M059J (cell line): ENCODE measurements at regions not wholly inside any gene's neighbourhood (a gene's known extent, or its start where the extent isn't known, plus 50 kb on each side); places are given as distances from the start of the nearest gene placed in this dataset.
A peak's percentile ranks its signal among the peaks of the same experiment; 100 is the strongest.
"Not testable (repeated sequence)": the region's sequence is repeated elsewhere in the genome, so short reads cannot be mapped to it uniquely, and the experiment has no call there.

Experiments used
- DNase-seq: peaks from one replicate; pipeline ENCODE4 v3.0.0-alpha.2; 2012; ENCODE audit warnings: low read depth

DNA sequence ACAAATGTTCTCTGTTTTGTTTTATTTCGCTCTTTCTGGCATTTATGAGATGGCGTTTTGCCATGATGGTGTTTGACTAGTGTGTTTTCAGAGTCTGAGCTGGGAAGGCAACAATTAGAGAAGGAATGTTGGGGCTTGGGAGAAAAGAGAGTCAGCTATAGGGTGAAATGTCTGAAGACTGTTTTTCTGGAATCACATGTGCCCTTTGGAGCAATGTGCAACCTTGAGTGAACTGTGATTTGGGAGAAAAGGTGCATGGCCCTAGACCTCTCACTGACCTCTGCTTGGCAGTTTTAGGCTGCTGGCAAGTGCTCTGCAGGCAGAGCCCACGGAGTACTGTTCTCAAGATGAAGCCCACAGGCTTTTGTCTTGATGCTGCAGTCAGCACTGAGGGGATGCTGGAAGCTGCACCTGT, 379.9 kb upstream of the PDE3A start:
- peak; percentile 45 for DNase-seq

DNA sequence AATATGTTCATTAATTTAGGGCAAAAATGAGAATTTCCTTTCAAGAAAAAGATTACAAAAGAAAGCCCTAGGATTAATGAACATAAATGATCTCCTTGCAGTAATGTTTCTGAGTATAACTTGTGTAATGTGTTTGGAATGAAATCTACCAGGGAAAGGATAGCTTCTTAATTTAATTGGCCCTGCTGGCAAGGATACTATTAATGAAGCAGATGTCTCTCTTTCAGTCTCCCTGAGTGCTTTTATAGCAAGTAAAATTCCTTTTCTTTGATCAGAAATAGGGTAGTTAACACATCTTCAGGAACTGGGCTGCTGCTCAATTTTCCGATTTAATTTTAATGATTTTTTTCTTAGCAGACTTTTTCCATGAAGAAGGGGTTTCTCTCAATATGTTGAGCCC, 379.4 kb upstream of the PDE3A start:
- DNase-seq, result no peak

DNA sequence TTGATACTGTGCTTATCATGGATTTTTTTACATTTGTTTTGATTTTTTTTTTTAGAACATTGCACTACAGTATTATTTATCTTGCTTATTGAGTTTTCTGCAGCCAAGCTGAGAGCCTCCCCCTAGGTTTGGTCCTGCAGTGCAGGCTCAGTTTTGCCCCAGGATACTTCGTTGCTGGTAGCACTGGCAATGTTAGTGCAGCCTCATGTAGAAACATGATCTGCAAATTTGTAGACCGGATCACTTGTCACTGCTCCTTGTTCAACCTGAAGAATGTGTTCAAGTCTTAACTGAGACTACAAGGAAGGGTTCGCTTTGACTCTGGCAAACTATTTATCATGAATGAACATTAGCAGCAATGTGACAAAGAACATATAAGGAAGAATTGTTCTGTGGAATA, 377.2 kb upstream of the PDE3A start:
- DNase-seq, result no peak

DNA sequence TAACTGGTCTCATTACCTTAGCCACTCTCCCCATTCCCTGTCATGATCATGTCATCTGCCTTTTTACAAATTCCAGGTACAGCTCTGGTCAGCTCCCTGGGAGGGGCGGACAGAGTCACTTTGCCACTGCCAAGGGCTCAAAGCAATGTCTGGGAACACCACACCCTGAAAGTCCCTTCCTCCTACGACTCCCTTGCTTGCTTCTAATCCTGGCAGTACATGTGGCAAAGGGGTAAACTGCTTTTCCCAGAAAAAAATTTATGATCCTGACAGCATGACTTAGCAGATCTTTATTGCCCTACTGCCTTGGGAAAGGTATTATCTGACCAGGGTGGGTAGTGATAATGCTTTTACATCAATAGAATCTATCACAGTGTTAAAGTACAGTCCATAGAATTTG, 376.0 kb upstream of the PDE3A start:
- no peak for DNase-seq

DNA sequence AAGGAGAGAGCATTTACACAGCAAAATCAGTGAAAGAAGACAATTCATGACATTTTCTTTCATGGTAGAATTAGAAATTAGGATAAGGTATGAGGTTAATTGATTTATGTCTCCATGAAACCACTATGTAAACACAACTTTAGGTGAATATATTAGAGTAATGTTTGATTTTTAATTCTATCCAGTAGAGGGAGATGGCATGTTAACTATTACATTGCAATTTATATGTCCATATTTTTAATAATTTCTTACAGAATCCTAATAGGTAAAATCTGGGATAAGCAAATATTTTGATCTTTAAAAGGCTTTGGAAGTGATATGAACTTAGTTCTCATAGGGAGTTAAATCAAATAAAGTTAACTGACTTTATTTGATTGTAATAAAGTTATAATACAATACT, 373.4 kb upstream of the PDE3A start:
- no peak for DNase-seq

DNA sequence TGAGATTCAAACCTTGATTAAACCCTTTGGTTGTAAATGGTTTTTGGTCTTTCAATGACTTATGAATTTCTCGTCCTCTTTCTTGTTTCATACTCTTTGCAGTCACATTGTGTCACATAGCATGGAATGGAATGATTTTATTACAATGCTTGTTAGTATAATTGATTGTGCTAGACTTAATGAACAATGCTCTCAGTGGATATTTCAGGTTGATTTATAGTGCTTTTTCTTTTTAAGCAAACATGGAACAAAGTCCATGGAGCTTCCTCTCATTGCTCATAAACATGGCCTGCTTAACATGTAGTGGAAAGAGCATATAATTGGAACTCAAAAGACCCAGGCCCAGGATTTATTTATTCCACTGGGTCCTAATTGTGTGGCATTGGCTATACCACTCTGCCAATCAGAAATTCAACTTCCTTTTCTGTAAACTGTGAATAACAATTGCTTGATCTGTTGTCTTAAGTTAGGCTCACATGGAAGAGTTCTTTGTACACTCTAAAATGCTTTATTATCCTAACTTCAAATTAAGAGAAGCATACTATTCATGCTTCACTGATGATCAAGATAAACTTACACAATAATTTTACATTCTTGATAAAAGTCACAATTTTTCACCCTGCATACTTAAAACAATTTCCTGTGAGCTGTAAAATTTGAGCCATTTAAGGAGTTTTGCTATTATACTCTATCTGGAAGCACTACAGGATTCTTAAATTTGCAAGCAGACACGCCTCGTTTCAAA, 370.5 kb upstream of the PDE3A start:
- DNase-seq, result no peak

DNA sequence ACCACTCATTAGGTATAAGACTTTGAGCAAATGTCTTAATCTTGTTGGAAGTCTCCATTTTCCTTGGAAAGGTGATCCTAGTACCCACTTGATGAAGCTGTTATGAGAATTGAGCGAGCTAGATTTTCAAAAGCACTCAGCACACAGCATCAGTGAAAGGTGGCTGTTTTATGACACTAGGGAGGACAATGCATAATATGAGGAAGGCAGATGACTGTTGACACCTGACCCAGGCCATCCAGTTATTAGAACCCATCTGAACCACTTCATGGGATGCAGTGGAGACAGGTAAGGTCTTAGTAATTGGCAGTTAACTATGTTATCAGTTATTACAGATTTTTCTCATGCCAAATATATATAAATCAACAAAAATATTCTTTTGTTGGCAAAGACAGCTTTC, 369.9 kb upstream of the PDE3A start:
- no peak for DNase-seq

DNA sequence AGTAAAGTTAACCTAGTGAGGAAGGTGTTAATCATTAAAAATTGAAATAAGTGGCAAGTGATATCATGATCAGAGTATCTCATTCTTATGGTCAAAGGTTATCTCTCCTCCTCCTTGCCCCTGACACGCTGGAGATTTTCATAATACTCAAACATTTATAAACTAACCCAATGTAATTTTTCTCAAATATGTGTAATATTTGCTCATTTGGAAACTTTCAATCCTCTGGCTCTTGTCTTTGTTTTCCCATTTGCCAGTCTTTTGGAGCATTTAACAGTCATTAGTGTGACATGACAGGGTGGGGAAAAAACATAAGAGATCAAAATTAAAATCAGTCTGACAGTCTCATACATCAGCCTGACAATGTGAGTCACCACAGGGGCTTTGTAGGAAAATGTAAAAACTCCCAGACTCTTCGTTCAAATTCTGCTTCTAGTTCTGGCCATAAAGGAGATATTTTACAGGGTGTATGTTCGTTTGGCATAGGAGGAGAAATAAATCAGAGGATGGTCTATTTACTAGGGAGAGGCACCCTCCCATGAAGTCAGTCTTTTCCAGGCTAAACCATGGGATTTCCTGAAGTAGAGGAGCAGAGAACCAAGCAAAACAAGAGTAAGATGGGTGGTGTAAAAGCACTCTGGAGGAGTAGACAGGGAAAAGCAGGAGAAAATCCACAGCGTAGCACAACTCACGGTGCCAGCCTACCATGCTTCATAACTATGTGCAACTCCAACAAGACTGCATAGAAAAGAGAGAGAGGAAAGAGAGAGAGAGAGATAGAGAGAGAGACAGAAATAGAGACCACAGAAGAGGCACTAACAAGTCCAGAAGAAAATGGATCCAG, 369.2 kb upstream of the PDE3A start:
- no peak for DNase-seq

DNA sequence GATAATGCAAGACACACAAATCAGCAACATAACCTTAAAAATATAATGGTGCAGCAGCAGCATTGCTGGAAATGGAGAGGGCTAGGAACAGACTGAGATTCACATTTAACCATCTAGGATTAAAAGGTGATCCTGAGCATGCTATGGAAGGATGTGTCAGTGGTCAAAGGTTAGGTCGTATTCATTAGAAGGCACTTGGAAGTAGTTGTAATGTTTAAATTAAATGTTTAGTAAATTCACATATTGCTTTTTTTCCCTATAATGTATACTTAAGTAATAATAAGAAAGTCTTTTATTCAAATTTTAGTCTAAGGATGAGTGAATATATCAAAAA, 368.6 kb upstream of the PDE3A start:
- DNase-seq, result no peak

DNA sequence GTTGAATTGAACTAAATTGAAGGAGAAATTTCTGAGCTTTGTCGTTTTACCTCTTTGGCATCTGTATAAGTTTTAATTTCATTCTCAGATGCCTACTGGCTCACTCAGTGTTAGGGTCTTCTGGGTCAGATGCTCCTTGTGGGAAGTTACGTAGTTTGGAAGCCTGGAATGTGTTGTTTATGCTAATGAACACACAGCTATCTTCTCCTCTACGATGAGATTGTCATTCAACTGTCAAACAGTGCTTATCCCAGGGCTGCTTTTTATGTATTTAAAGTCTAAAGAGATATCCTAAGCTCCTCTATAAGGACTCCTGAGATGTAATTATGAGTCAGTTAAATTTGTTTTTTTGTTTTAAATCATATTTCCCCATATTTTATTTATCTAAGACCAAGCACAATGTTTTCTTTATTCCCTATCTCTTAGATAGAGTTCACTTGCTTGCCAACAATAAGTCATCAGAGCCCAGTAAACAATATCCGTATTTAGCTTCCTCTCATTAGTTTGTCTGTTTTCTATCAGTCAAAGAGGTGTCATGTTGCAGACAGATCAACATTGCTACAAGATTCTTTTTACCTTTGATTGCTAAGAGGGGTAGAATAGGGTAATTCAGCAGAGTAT, 368.0 kb upstream of the PDE3A start:
- no peak for DNase-seq

DNA sequence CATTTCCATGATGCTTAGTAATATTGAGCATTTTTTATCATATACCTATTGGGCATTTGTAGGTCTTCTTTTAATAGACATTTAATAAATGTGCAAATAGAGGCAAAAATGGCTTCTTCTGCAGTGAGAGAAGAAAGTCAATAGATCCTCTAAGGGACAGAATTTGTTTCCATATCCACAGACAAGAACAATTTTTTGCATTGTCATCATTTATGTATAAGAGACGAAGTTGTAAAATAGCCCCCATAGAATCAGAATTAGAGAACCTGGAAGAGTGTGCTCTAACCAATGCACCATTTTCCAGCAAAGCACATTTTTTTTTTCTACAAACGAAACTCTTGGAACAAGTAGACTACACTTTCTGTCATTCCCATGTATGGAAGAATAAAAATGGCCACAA, 365.1 kb upstream of the PDE3A start:
- DNase-seq, result no peak

DNA sequence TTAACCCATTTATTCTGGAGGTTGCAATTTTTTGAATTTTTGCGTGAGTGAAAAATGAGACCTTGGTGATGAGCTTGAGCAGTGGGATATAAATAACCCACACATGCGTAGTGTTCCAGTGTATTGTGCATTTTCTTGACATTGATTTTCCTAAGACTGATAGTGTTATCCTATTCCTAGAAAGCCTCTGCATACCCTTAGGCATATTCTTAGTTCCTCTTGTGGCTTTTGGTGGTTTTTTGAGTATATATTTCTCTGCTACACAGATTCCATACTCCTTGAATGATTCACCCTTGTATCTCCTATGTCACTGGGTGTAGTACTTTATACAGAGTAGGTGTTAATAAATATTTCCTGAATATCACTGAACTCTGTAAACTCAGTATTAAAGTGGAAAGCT, 363.4 kb upstream of the PDE3A start:
- DNase-seq, result peak; percentile 42

DNA sequence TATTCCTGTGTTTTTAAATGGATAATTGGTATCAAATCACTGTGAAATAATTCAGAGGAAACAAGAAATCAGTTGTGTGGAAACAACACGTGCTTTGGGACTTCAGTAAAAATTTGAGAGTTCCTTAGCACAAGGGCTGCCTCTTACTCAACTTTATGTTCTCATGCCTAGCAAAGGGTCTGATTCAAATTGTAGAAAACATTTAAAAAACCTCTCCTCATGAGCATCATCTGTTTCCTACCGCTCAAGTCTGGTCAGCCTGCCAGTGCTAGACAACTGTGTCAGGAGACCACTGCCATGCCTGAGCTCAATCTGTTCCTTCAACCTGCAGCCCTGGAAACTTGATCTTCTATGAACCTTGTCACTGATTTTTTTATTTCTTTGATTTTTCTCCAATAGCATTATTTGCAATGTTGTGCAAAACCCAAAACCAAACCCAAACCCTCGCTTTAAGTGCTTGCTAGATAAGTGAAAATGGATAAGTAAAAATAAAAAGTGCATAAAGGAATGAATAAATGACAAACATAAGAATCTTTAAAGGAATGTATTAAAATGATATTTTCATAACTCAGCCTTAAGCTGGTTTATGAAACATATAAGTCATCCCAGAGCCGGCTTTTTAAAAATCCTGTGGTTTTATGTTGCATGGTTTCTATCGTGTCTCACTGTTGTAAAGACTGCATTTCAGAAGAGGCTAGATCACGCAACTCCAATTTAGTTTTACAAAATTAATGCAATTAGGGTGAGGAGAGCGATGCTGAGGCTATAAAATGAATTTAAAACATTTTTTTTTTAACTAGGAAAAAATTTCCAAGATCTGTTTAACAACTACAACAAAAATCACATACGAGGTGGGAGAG, 361.2 kb upstream of the PDE3A start:
- no peak for DNase-seq

DNA sequence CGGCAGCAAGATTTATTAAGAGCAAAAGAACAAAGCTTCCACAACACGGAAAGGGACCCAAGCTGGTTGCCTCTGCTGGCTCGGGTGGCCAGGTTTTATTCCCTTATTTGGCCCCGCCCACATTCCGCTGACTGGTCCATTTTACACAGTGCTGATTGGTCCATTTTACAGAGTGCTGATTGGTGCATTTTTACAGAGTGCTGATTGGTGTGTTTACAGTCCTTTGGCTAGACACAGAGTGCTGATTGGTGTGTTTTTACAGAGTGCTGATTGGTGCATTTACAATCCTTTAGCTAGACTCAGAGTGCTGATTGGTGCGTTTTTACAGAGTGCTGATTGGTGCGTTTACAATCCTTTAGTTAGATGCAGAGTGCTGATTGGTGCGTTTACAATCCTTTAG, 358.4 kb upstream of the PDE3A start:
- not testable (repeated sequence) for DNase-seq

DNA sequence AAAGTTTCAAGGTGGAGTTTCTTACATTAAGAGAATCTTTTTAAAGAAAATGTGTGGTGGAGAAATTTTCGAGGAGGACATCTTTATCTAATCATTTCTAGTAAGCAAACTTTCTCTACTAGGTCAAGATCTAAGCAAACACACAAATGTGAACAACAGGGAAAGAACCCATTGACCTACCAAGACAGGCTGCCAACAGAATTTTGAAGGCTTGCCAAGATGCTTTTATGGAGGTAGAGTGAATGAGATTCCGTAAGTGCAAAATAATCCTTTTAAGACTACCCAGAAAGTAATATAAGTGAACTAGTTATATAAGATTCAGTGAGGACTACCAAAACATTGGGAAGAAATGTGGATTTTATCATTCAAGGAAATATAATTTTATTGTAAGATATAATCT, 357.1 kb upstream of the PDE3A start:
- DNase-seq, result peak; percentile 33

DNA sequence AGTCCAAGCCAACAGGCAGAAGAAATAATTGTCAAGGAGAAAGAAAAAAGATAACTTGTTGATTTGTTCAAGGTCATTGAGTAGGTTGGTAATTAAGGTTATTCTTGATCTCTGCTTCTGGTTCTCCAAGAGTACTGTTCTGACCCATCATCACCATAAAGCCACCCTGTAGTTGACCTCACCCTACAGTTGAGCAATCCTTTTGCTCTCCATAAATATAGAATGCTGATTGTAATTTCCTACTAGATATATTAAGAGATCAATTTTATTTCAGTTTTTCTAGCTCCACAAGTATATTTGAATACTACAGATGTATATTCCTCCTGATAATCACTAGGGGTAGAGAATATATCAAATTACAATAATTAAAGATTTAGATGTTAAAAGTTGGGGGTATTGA, 350.5 kb upstream of the PDE3A start:
- DNase-seq, result no peak

DNA sequence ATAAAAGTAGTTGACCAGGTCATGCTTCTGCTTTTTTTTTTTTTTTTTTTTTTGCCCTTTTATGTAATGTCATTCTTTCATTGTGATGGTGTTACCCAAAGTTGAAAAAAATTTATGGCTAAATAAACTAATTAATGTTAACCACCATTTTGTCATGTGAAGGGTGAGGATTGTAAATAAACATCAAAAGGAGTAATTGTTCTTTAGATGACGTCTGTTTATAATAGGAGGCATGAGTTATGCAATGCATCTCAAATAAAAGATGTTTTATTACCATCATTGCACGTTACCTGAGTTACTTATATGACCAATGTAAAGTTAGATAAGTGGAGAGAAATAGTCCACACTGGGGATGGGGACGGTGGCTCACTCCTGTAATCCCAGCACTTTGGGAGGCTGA, 349.9 kb upstream of the PDE3A start:
- DNase-seq, result no peak

DNA sequence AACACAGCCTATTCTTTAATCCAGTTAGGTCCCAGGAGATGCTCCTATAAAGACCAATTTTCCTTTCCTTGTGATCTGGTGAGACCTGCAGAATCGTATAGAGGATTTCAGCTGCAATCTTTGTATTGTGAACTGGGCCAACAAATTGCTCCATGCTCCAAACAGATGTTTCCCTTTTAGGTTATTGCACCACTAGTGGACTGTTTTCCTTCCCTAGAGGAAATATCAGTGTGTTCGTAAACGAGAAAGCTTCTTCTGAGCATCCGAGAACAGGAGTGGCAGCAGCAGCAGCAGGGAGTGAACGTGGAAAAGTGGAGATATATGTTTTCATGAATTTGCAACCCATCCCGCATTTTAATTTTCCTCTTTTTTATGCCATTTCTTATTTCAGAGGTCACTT, 344.1 kb upstream of the PDE3A start:
- no peak for DNase-seq

DNA sequence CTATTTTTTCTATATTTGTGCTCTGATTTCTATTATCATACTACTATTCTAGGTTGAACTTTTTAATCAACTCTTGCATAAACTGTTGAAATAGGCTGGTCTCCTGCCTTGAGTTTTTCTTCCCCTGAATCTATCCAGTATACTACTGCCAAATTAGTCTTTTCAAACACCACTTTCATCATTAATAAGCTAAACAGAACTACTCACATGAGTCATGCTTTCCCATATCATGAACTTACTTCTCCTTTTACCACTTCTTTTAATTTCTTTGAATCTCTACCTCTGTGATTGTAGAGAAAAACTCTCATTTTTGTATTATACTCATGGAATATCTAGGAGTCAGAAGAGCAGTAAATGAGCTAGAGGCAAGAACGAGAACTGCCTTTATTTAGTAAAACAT, 340.3 kb upstream of the PDE3A start:
- DNase-seq, result no peak

DNA sequence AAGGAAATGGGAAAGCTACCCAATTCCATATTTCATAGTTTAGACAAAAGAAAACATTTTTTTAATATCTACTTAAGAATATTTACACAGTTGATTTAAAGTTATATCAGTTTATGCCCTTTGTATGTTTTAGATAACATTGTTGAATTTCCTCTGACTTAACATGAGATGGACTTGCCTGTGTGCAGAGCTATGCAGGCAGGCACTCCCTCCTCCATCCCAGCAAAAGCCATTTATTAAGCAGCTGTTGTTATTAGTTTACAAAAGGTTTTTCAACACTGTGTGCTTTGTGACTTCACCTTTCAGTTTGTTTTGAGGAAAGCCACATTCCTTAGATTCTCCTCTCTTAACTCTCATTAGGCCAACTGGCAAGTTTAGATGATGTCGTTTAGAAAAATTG, 337.5 kb upstream of the PDE3A start:
- no peak for DNase-seq

DNA sequence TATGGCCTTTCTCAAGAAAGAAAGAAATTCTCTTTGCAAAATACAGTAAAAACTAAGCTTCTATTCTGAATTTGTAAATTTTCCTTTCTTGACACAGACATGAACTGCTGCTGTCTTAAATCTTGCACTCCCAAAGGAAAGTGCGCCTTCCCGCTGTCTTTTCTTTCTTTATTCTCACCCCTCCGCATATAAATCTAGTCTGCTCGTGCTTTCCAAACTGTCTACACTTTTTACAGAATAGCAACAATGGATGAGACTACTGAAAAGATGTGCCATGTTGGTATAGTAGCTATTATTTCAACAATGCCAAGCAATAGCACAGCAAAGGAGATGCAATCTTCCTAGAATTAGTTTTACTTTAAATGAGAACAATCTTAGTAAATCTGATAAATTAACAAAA, 328.8 kb upstream of the PDE3A start:
- no peak for DNase-seq

DNA sequence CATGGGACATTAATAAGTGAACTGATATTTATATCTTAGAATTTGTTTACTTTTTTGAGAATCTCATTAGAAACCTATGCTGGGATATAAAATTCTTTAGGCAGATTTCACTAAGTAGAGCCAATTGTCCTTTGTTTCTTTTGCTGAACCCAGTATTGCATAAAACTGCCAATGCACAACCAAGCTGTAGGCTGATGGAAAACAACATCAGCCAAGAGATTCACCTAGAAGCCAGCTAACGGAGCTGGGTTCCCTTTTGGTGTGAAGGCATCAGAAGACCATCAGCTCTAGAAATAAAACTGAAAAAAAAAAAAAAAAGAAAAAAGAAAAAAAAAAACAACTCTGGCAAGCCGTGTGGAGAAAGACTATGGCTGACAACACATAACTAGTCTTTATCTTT, 328.2 kb upstream of the PDE3A start:
- no peak for DNase-seq
